ENCODE measurements at regions not wholly inside any gene's neighbourhood (a gene's known extent, or its start where the extent isn't known, plus 50 kb on each side); places are given as distances from the start of the nearest gene placed in this dataset.

DNA sequence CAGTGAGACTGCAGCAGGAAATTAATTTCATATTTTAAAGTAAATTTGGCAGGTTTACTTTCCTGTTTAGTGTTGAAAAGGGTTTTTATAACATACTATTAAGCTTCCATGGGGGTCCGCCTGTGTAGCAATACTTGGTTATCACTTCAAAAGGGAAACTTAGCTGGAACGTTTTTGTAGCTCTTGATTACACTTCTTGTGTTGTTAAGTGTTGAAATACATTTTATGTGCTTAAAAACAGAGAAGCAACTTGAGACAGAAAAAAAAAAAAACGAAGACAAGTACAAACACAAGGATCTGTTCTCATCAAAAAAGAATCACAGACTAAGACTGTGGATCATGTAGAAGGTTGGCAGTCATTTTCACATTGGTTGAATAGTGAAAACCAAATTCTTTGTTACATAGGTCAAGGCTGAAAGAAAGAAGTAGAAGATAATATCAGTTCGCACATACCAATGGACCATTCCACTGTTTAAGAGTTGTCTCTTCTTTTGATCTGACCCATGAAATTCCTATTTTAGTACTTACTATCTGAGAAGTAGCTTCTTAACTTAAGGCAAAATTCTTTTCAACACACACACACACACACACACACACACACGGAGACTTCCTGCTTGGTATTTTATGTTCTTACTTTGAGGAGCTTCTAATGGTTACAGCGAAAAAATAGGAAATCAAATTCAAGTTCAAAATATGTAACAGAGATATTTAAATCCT lies 113.9 kb upstream of the SLC35B3 start:
- Histone ChIP-seq H2AFZ (ENCODE audit: low read length) (no peak overlapping the region), H3K27me3 (ENCODE audit: control insufficient read depth in 1 of 2, insufficient read depth in 2 of 2, low read length in 2 of 2) (no peaks in the 10 kb centered on the region), H3K27ac (ENCODE audit: extremely low read length, insufficient read depth, low read length) (no peak overlapping the region), H3K36me3 (replicated peaks in 1 of 2; ENCODE audit: control insufficient read depth in 1 of 2, insufficient read depth in 2 of 2, low read length in 2 of 2) (no peaks in the 10 kb centered on the region), H3K4me3 (replicated peaks in 1 of 3; ENCODE audit: insufficient read depth in 1 of 3, low read depth in 2 of 3, low read length in 3 of 3) (no peak overlapping the region), H3K9ac (ENCODE audit: insufficient read depth, low read depth, low read length) (no peak overlapping the region), H3K79me2 (ENCODE audit: insufficient read depth, low read length) (no peaks in the 10 kb centered on the region), H4K20me1 (ENCODE audit: insufficient read depth, low read length) (no peaks in the 10 kb centered on the region), H3K4me1 (ENCODE audit: insufficient read depth, low read length) (no peaks in the 10 kb centered on the region), H3K9me3 (ENCODE audit: low read length) (peaks cover 14% of the 10 kb centered on the region; the same call in 1 of the 2 replicates), H3K4me2 (ENCODE audit: low read depth, low read length) (no peak overlapping the region)
- FAIRE-seq (no peak), DNase-seq (ENCODE audit: low spot score) (no peak), ATAC-seq (no peak)
- ChIA-PET CTCF (ENCODE audit: low intra/inter-chr PET ratio, low total read pairs) (no interaction called here), POLR2A (no interaction called here)
- intact Hi-C loops (cut with micrococcal nuclease; ENCODE audit: unreplicated experiment) (no loop called here), in situ Hi-C loops (cut with HindIII; ENCODE audit: extremely low pct_ligation_motif_present, low pct_unique_long_range_greater_than_20kb) (loop anchor here (25.0 kb wide), 1 partner anchor 1888 kb away; no protein-coding TSS in a partner anchor)
- TF ChIP-seq MATR3 (CRISPR knock-in tag; IDR thresholded peaks at IDR 0.05) (no peak), ZNF672 (CRISPR knock-in tag; IDR thresholded peaks at IDR 0.05) (no peak), PHF21A (CRISPR knock-in tag; IDR thresholded peaks at IDR 0.05) (no peak), PCBP1 (IDR thresholded peaks at IDR 0.05; ENCODE audit: borderline replicate concordance, low read depth, low read length) (no peak), ZNF136 (CRISPR knock-in tag; IDR thresholded peaks at IDR 0.05; ENCODE audit: low read depth) (no peak), XRCC5 (optimal IDR thresholded peaks at IDR 0.05; ENCODE audit: low read length) (no peak)
- TF ChIP-seq, protein P1, sequence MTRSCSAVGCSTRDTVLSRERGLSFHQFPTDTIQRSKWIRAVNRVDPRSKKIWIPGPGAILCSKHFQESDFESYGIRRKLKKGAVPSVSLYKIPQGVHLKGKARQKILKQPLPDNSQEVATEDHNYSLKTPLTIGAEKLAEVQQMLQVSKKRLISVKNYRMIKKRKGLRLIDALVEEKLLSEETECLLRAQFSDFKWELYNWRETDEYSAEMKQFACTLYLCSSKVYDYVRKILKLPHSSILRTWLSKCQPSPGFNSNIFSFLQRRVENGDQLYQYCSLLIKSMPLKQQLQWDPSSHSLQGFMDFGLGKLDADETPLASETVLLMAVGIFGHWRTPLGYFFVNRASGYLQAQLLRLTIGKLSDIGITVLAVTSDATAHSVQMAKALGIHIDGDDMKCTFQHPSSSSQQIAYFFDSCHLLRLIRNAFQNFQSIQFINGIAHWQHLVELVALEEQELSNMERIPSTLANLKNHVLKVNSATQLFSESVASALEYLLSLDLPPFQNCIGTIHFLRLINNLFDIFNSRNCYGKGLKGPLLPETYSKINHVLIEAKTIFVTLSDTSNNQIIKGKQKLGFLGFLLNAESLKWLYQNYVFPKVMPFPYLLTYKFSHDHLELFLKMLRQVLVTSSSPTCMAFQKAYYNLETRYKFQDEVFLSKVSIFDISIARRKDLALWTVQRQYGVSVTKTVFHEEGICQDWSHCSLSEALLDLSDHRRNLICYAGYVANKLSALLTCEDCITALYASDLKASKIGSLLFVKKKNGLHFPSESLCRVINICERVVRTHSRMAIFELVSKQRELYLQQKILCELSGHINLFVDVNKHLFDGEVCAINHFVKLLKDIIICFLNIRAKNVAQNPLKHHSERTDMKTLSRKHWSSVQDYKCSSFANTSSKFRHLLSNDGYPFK (CRISPR knock-in tag; IDR thresholded peaks at IDR 0.05; ENCODE audit: borderline replicate concordance): no peak
- WGBS (ENCODE audit: low lambda C conversion rate): 23% methylated on average over 6 of the region's 6 CpGs
- BruUV-seq (replicated peaks): no TSS peak

Measured in HepG2 (cell line).